Dermis blood vessel endothelial cell (primary cell): ENCODE measurements at regions not wholly inside any gene's neighbourhood (a gene's known extent, or its start where the extent isn't known, plus 50 kb on each side); places are given as distances from the start of the nearest gene placed in this dataset.
"Not testable (repeated sequence)": the region's sequence is repeated elsewhere in the genome, so short reads cannot be mapped to it uniquely, and the experiment has no call there.

Experiments used
- DNase-seq: peaks from one replicate; pipeline ENCODE4 v3.0.0; 2010

- no peak for DNase-seq
Observed at GRCh38 chr14:95818581-95818980, 58.1 kb upstream of the TUNAR start.

- DNase-seq: no peak
Observed at GRCh38 chr14:95817271-95817670, 59.4 kb upstream of the TUNAR start.

GRCh38 chr14:95816539-95816938, 60.1 kb upstream of the TUNAR start:
- DNase-seq: no peak

- DNase-seq: no peak
Observed at GRCh38 chr14:95815226-95815690, 61.4 kb upstream of the TUNAR start.

GRCh38 chr14:95814363-95815225, 62.0 kb upstream of the TUNAR start:
- no peak for DNase-seq

- DNase-seq: no peak
Observed at GRCh38 chr14:95811813-95812212, 64.8 kb upstream of the TUNAR start.

- no peak for DNase-seq
Observed at GRCh38 chr14:95808371-95808770, 68.3 kb upstream of the TUNAR start.

- DNase-seq: no peak
Observed at GRCh38 chr14:95796788-95797187, 79.8 kb upstream of the TUNAR start.

GRCh38 chr14:95787941-95788340, 74.0 kb upstream of the TCL1A start:
- DNase-seq: no peak

- no peak for DNase-seq
Observed at GRCh38 chr14:95786566-95786965, 72.6 kb upstream of the TCL1A start.

- DNase-seq: peak; percentile 58
Observed at GRCh38 chr14:95784137-95784536, 70.2 kb upstream of the TCL1A start.

GRCh38 chr14:95776798-95777534, 63.0 kb upstream of the TCL1A start:
- no peak for DNase-seq

GRCh38 chr14:95774265-95775160, 60.6 kb upstream of the TCL1A start:
- peak; percentile 79 for DNase-seq

GRCh38 chr14:95770777-95771176, 56.9 kb upstream of the TCL1A start:
- DNase-seq: no peak

- no peak for DNase-seq
Observed at GRCh38 chr14:95769976-95770375, 56.1 kb upstream of the TCL1A start.

- DNase-seq: not testable (repeated sequence)
Observed at GRCh38 chr14:95769431-95769830, 55.5 kb upstream of the TCL1A start.

- DNase-seq: no peak
Observed at GRCh38 chr14:95765051-95765450, 51.1 kb upstream of the TCL1A start.

- DNase-seq: no peak
Observed at GRCh38 chr14:95763875-95764274, 50.0 kb upstream of the TCL1A start.
